Heart left ventricle (tissue), 13 donors: ENCODE measurements at regions not wholly inside any gene's neighbourhood (a gene's known extent, or its start where the extent isn't known, plus 50 kb on each side); places are given as distances from the start of the nearest gene placed in this dataset.

Experiments used
- POLR2A ChIP-seq, 2 donors: fragments of 450-650 bp; IDR thresholded peaks; one replicate each; pipeline ENCODE4 v1.6.1; 2017; ENCODE audit warnings: antibody characterized with exemption in 2 of 2, mild to moderate bottlenecking in 2 of 2, moderate library complexity in 2 of 2
- TF ChIP-seq, protein P1 (sequence below), 12 donors: fragments of 200-600 bp; sonication (generic) in 4 of 12; IDR thresholded peaks; one replicate each; pipeline versions ENCODE4 v1.5.0 to v1.8.0; 2018 to 2022; ENCODE audit warnings: antibody characterized with exemption in 12 of 12, mild to moderate bottlenecking in 5 of 12
- donor health status: ischemic (EF 13 %, LVEDD 7.1; RV severe dilation, severe dysfunction).
- donor health status: DM: no; HTN: yes; CAD: no.
- donor health status: DM: no; HTN: no; CAD: no.
- donor health status: ischemic (EF 25% LVEDD 6.9; RV normal size, moderate dysfunction).
- donor health status: ischemic (EF 25% LVEDD 5.7; RV mildly dilated, moderate dysfunction).
- donor health status: ischemic (EF 35%, LVEDD 5.7; RV mildly dilated, moderate dysfunction).
- donor health status: nonischemic (EF 11% LVEDD 7.7; RV severe dilation, severe dysfunction).
- donor health status: DM: yes; HTN: yes; CAD: no.
- donor health status: PGD.
- donor health status: ischemic (EF 29% LVEDD 5.4; RV normal size, mild dysfunction).
- donor health status: nonischemic (EF 23%, LVEDD 6.1; RV moderate dilation, normal function).

DNA sequence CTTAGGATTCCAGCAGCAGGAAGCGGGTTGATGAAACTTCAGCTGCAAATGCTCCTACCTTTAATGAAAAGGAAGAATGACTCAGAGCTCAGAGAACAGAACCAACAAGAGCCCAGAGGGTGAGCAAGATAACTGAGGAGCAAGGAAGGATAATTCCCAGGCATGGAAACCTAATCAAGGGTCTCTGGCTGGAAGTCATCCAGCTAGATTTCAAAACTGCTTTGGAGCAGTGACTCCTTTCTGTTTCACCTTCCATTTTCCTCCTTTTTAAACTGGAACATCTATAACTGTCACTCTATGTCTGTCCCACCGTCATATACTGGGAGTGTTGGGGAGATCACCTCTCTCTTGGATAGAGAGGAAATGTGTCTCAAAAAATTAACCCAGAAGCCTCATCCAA is 148.4 kb upstream of the RAB6C start:
- no peak for TF ChIP-seq POLR2A (IDR thresholded peaks at IDR 0.05)
- TF ChIP-seq, protein P1, sequence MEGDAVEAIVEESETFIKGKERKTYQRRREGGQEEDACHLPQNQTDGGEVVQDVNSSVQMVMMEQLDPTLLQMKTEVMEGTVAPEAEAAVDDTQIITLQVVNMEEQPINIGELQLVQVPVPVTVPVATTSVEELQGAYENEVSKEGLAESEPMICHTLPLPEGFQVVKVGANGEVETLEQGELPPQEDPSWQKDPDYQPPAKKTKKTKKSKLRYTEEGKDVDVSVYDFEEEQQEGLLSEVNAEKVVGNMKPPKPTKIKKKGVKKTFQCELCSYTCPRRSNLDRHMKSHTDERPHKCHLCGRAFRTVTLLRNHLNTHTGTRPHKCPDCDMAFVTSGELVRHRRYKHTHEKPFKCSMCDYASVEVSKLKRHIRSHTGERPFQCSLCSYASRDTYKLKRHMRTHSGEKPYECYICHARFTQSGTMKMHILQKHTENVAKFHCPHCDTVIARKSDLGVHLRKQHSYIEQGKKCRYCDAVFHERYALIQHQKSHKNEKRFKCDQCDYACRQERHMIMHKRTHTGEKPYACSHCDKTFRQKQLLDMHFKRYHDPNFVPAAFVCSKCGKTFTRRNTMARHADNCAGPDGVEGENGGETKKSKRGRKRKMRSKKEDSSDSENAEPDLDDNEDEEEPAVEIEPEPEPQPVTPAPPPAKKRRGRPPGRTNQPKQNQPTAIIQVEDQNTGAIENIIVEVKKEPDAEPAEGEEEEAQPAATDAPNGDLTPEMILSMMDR (IDR thresholded peaks at IDR 0.05): no peak
